OCI-LY1 (cell line): ENCODE measurements at regions not wholly inside any gene's neighbourhood (a gene's known extent, or its start where the extent isn't known, plus 50 kb on each side); places are given as distances from the start of the nearest gene placed in this dataset.

Experiments used
- H2AFZ ChIP-seq: fragments of 200-600 bp; sonication (generic), shearing (Covaris generic); 2 replicates; pipeline ENCODE4 v1.6.0; 2014; ENCODE audit warnings: antibody characterized with exemption, mild to moderate bottlenecking, low read length
- H3F3A ChIP-seq: fragments of 200-600 bp; sonication (generic), shearing (Covaris generic); 2 replicates; pipeline ENCODE4 v1.6.0; 2014; ENCODE audit warnings: mild to moderate bottlenecking, antibody characterized with exemption, low read length, moderate library complexity; ENCODE audit not compliant: insufficient read depth
- H3K27ac ChIP-seq: fragments of 200-600 bp; sonication (generic); 2 replicates; pipeline ENCODE4 v1.5.1; 2014; ENCODE audit warnings: low read length, mixed run types, mild to moderate bottlenecking, low read depth; ENCODE audit not compliant: poor library complexity, severe bottlenecking
- H3K27me3 ChIP-seq: fragments of 200-600 bp; sonication (generic); 2 replicates; pipeline ENCODE4 v1.6.0; 2014; ENCODE audit warnings: antibody characterized with exemption, mild to moderate bottlenecking, low read length, moderate library complexity; ENCODE audit not compliant: insufficient read depth
- H3K36me3 ChIP-seq: fragments of 200-600 bp; sonication (generic); 2 replicates; pipeline ENCODE4 v1.6.1; 2014; ENCODE audit warnings: mild to moderate bottlenecking, antibody characterized with exemption, low read length, moderate library complexity, mixed read lengths; ENCODE audit not compliant: insufficient read depth
- H3K4me1 ChIP-seq: fragments of 200-600 bp; sonication (generic); 2 replicates; pipeline ENCODE4 v1.5.1; 2014; ENCODE audit warnings: mild to moderate bottlenecking, low read length, moderate library complexity; ENCODE audit not compliant: insufficient read depth, severe bottlenecking
- H3K4me2 ChIP-seq: fragments of 200-600 bp; sonication (generic), shearing (Covaris generic); 2 replicates; pipeline ENCODE4 v1.6.1; 2014; ENCODE audit warnings: low read length
- H3K4me3 ChIP-seq: fragments of 200-600 bp; sonication (generic); 2 replicates; pipeline ENCODE4 v1.5.1; 2014; ENCODE audit warnings: low read length, low read depth, mild to moderate bottlenecking, mixed read lengths; ENCODE audit not compliant: poor library complexity, severe bottlenecking
- H3K79me2 ChIP-seq: fragments of 200-600 bp; shearing (Covaris generic); 2 replicates; pipeline ENCODE4 v1.6.1; 2016; ENCODE audit warnings: mixed run types, low read length, mixed read lengths; ENCODE audit not compliant: insufficient read depth
- H3K9ac ChIP-seq: fragments of 200-600 bp; sonication (generic), shearing (Covaris generic); 2 replicates; pipeline ENCODE4 v1.6.1; 2014; ENCODE audit warnings: mild to moderate bottlenecking, low read length, mixed read lengths
- H3K9me2 ChIP-seq: fragments of 200-600 bp; sonication (generic), shearing (Covaris generic); 2 replicates; pipeline ENCODE4 v1.6.1; 2014; ENCODE audit warnings: low read depth, mild to moderate bottlenecking, low read length, mixed read lengths
- H3K9me3 ChIP-seq: fragments of 200-600 bp; shearing (Covaris generic); 2 replicates; pipeline ENCODE4 v1.6.1; 2014; ENCODE audit warnings: low read length, mixed read lengths
- H4K20me1 ChIP-seq: fragments of 200-600 bp; sonication (generic), shearing (Covaris generic); 2 replicates; pipeline ENCODE4 v1.6.0; 2016; ENCODE audit warnings: mild to moderate bottlenecking, low read length; ENCODE audit not compliant: insufficient read depth
- CTCF ChIP-seq: fragments of 200-600 bp; sonication (generic), shearing (Covaris generic); IDR thresholded peaks from 2 replicates; pipeline ENCODE4 v1.5.1; 2017; ENCODE audit warnings: mild to moderate bottlenecking, antibody characterized with exemption, low read length, moderate library complexity, mixed read lengths
- EZH2 ChIP-seq: fragments of 200-600 bp; sonication (generic), shearing (Covaris generic); IDR thresholded peaks from 2 replicates; pipeline ENCODE4 v1.8.0; 2017; ENCODE audit warnings: borderline replicate concordance, mixed run types, mild to moderate bottlenecking, antibody characterized with exemption, low read length, moderate library complexity, mixed read lengths

DNA sequence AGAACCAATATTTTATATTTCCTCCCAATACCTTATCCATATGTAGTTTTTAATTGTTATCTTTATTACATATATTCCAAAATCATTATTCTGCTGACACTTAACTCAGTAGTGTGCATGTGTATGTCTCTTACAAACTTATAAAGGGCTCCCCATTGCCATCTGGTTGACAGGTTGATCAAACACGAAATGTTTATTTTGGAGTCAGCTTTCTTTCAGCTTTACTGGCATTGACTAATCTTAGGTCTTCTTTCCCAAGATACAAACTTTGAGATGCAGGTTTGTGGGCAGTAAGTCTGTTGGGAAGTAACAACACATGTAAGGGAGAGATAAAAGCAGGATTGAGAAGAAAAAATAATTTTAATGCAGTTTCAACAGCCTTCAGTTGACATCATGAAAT, 716.0 kb upstream of the CHD1 start:
- Histone ChIP-seq H3K36me3 (no peaks in the 10 kb centered on the region), H2AFZ (no peak overlapping the region), H3K27ac (no peak overlapping the region), H3K9me3 (no peaks in the 10 kb centered on the region), H4K20me1 (no peaks in the 10 kb centered on the region), H3K27me3 (no peaks in the 10 kb centered on the region), H3K9me2 (no peaks in the 10 kb centered on the region), H3K79me2 (no peaks in the 10 kb centered on the region), H3K4me2 (no peak overlapping the region), H3K4me1 (no peaks in the 10 kb centered on the region), H3K9ac (no peak overlapping the region), H3F3A (no peaks in the 10 kb centered on the region), H3K4me3 (no peak overlapping the region)
- TF ChIP-seq CTCF (no peak), EZH2 (no peak)

GRCh38 chr5:99640646-99641045, 711.8 kb upstream of the CHD1 start:
- no peaks in the 10 kb centered on the region for H3K4me1 ChIP-seq
- no peaks in the 10 kb centered on the region for H3K36me3 ChIP-seq
- H3K9ac ChIP-seq, result no peak overlapping the region
- no peaks in the 10 kb centered on the region for H3K79me2 ChIP-seq
- H3K4me2 ChIP-seq, result no peak overlapping the region
- no peak overlapping the region for H3K4me3 ChIP-seq
- H3F3A ChIP-seq, result no peaks in the 10 kb centered on the region
- no peak overlapping the region for H2AFZ ChIP-seq
- TF ChIP-seq CTCF (no peak), EZH2 (no peak)
- no peaks in the 10 kb centered on the region for H3K9me3 ChIP-seq
- no peaks in the 10 kb centered on the region for H3K9me2 ChIP-seq
- no peak overlapping the region for H3K27ac ChIP-seq
- H4K20me1 ChIP-seq, result no peaks in the 10 kb centered on the region
- H3K27me3 ChIP-seq, result no peaks in the 10 kb centered on the region

- TF ChIP-seq EZH2, result no peak
- no peak for TF ChIP-seq CTCF
- H3K27ac ChIP-seq, result no peak overlapping the region
- no peaks in the 10 kb centered on the region for H4K20me1 ChIP-seq
- no peaks in the 10 kb centered on the region for H3F3A ChIP-seq
- no peaks in the 10 kb centered on the region for H3K9me3 ChIP-seq
- no peak overlapping the region for H3K9ac ChIP-seq
- H3K36me3 ChIP-seq, result no peaks in the 10 kb centered on the region
- no peaks in the 10 kb centered on the region for H3K9me2 ChIP-seq
- H3K4me1 ChIP-seq, result no peaks in the 10 kb centered on the region
- H3K4me2 ChIP-seq, result no peak overlapping the region
- no peak overlapping the region for H2AFZ ChIP-seq
- no peak overlapping the region for H3K4me3 ChIP-seq
- H3K27me3 ChIP-seq, result no peaks in the 10 kb centered on the region
- no peaks in the 10 kb centered on the region for H3K79me2 ChIP-seq
Observed at GRCh38 chr5:99639905-99640304, 711.1 kb upstream of the CHD1 start.
